Activated CD8-positive, alpha-beta memory T cell treated with anti-CD3 and anti-CD28 coated beads, Interleukin-2, amount 50 U/mL, for 1 hour (primary cell): ENCODE measurements at regions not wholly inside any gene's neighbourhood (a gene's known extent, or its start where the extent isn't known, plus 50 kb on each side); places are given as distances from the start of the nearest gene placed in this dataset.

Experiments used
- DNase-seq: peaks from one replicate; pipeline ENCODE4 v3.0.0-alpha.2; 2020; ENCODE audit errors: extremely low read depth

GRCh38 chr10:78269060-78269459, 235.4 kb downstream of the RPS24 start:
- no peak for DNase-seq

- no peak for DNase-seq
Measured at GRCh38 chr10:78272329-78272728, 238.7 kb downstream of the RPS24 start.

DNA sequence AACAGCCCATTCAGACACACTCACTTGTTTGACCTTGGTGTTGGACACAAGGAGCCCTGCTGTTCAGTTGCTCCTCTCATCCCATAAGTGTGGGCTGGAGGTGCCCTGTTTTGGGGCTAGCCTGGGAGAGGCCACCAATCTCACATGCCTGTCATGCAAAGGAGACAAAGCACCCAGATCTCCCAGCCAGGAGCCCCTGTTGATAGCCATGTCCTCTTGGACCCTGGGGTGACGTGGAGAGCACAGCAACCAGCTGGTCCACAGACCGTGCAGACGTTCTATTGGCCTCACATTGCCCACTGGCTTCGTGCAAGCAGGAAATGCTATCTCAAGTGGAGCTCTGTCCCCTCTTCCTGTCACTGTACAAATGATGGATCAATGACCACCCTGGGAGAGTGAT, 240.8 kb downstream of the RPS24 start:
- DNase-seq = no peak

DNA sequence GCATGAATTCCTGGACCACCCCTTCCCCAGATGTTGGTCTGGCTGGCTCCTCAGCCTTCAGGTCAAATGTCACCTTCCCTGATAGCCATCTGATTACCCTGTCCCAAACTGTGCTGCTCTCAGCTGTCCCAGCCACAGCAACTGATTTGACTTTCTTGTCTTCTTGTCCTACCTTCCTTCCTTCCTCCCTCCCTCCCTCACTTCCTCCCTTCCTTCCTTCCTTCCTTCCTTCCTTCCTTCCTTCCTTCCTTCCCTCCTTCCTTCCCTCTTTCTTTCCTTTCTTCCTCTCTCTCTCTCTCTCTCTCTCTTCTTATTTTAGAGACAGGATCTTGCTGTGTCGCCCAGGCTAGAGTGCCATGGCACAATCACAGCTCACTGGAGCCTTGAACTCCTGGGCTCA, 242.5 kb downstream of the RPS24 start:
- no peak for DNase-seq

DNA sequence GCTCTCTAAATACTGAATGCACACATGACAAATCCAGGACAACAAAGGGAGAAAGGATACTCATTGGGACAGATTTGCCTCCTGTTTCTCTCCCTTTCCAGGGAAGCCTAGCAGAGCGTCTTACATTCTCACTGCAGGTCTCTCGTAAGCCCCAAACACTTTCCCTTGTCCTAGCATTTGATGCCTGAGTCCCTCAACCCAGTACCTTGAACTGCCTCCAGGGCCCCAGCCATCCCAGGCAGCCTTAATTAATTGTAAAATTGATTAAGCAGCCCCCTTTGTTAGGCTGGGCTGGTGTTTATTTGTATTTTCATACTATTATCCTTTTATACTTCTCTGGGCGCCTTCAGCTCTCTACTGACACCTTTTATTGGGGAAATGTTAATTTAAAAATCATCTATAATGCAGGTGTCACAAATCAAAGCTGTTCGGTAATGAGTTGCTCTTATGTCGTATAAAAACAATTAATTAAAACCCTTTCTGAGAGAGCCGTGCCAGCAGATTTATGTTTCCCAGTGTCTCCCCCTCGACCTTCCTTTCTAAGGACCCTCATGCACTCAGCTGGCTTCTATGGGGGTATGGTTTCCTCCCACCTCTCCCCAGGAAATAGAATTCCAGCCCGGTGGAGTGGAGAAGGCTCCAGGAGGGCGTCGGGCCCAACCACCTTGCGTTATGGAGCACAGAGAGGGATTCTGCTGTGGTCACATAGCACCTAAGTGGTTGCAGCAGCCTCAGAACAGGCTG, 243.8 kb downstream of the RPS24 start:
- DNase-seq = no peak

DNA sequence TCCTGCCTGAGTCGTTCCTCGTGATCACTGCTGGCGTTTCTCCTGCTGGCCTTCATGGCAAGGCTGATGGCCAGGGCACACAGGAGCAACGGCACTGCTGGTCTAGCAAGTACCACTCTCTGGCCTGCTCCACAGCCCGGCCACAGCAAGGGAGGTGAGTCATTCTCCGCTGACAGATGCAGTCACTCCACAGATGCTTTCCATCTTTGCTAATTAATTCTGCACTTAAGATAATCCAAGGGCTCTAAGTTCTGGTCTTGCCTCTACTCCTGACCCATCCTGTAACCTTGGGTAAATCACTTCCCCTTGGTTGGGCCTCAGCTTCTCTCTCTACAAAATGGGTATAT, 244.4 kb downstream of the RPS24 start:
- no peak for DNase-seq

- DNase-seq = no peak
Measured at GRCh38 chr10:78279756-78280155, 246.1 kb downstream of the RPS24 start.

GRCh38 chr10:78280604-78281003, 246.9 kb downstream of the RPS24 start:
- DNase-seq = no peak

DNA sequence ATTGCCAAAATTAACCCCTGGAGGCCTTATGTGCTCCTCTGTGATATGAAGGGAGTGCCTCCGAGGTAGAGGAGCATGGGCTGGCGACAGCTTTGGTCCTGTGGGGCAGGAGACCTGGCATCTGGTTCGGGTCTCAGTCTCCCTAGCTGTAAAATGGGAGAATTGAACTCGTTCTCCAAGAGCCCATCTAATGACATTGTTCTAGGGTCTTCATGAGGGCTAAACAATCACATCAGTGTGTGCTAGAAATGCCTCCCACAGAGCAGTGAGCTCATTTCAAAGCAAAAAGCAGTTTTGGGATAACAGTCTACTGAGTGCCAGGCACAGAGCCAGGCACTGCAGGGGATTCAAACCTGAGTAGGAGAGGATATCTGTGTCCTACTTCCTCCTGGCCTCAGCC, 248.0 kb downstream of the RPS24 start:
- DNase-seq = no peak

- DNase-seq = no peak
Measured at GRCh38 chr10:78283069-78283682, 249.5 kb downstream of the RPS24 start.

GRCh38 chr10:78284381-78284780, 250.7 kb downstream of the RPS24 start:
- no peak for DNase-seq

DNA sequence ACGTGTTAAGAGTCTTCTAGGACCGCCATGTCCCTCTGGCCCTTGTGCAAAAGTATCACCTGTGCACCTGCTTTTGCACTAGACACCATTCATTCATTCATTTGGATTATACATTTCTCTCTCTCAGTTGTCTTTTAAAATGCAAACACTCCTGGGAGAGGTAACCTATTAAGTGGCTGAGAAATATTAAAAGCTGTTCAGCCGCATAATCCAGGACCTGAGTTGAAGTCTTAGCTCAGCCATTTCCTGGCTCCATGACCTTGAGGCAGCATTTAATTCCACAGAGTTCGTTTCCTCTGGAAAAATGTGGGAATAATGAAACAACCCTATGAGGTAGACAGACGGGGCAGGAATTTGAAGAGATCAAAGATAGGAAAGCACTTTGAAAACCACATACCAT, 251.6 kb downstream of the RPS24 start:
- DNase-seq = no peak

GRCh38 chr10:78286186-78286585, 252.5 kb downstream of the RPS24 start:
- DNase-seq = no peak

- DNase-seq = no peak
Measured at GRCh38 chr10:78286668-78287067, 253.0 kb downstream of the RPS24 start.

DNA sequence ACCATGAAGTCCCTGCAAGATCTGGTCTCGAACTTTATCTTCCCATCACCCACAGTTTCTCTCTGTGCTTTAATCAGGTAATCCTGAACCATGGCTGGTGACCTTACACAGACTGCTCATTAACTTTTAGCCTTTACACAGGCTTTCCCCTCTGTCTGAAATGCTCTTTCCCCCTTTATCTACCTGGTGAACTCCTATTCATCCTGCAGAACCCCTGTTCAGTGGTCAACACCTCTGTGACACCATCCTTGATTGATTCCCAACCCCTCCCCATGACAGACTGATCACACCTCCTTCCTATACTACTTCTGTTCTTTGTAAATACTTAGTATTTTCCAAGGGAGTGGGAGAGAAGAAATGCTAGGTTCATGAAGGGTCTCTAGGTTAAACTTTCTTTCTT, 254.0 kb downstream of the RPS24 start:
- DNase-seq = no peak

DNA sequence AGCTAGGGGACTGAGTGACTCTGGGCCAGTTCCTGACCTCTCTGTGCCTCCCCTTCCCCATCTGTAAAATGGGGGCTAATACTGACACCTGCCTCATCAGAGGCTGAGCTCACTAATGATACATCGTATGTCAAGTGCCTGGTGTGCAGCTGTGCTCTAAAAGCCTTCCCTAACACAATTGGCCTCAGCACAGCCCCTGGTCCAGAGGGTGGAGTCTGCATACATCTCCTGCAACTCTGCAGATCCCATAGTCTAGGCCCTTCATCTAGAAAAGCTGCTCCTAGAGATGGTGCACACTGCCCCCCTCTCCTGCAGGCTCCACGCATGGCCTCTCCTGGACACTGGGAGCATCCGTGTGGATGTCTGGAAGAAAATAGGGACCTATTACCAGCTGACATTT, 255.0 kb downstream of the RPS24 start:
- DNase-seq = no peak

GRCh38 chr10:78290131-78290750, 256.6 kb downstream of the RPS24 start:
- no peak for DNase-seq

GRCh38 chr10:78291722-78292121, 258.1 kb downstream of the RPS24 start:
- DNase-seq = no peak

- DNase-seq = no peak
Measured at GRCh38 chr10:78292250-78292981, 258.8 kb downstream of the RPS24 start.

- DNase-seq = no peak
Measured at GRCh38 chr10:78292982-78293865, 259.6 kb downstream of the RPS24 start.

- DNase-seq = no peak
Measured at GRCh38 chr10:78295242-78295641, 261.6 kb downstream of the RPS24 start.

DNA sequence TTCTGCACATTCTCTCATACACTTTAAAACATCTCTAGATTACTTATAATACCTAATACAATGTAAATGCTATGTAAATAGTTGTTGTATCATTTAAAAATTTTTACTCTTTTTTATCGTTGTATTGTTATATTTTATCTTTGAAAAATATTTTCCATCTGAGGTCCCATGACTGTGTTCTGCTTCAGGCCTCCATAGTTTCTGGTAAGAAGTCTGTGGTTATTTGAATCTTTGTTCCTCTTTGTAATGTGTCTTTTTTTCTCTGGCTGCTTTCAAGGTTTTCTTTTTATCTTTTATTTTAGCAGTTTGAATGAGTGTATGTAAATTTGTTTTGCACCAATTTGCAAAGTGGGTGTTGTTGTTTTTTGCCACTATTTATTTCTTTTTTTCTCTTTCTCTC, 263.1 kb downstream of the RPS24 start:
- DNase-seq = no peak
